Erythroblast (primary cell): ENCODE measurements at regions not wholly inside any gene's neighbourhood (a gene's known extent, or its start where the extent isn't known, plus 50 kb on each side); places are given as distances from the start of the nearest gene placed in this dataset.
A peak's percentile ranks its signal among the peaks of the same experiment; 100 is the strongest.
"Not testable (repeated sequence)": the region's sequence is repeated elsewhere in the genome, so short reads cannot be mapped to it uniquely, and the experiment has no call there.

ENCODE experiments used
- DNase-seq, 2 experiments: peaks; one replicate each; lab custom pipeline; 2025; lab: John Stamatoyannopoulos, UW
- GATA1 ChIP-seq: IDR thresholded peaks from 2 replicates; pipeline ENCODE4 v1.6.1; 2011; ENCODE audit warnings: low read depth, mild to moderate bottlenecking, control low read depth, low read length, moderate library complexity
- POLR2A ChIP-seq: IDR thresholded peaks from 2 replicates; pipeline ENCODE4 v1.6.1; 2011; ENCODE audit warnings: mild to moderate bottlenecking, low read length

- TF ChIP-seq POLR2A (no peak), GATA1 (no peak)
- DNase-seq, result no peak
These were observed 223.3 kb upstream of the FERD3L start for GRCh38 chr7:19368491-19368925.

DNA sequence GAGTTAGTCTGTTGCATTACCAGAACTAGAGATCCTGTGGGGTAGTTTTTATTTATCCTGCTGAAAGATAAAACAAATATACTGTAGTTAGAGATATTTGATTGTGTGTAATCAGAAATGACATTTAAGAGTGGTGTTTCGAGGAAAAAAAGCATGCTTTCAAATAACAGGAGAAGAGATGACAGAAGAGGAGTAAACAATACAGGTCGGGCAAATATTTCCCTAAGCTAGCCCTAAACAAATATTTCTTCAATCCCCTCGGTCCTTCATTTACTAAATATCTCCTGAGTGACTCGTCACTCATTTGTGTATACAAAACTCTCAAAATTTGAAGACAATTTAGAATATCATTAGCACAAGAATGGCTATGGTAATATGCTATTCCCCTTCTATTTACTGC lies 219.7 kb upstream of the FERD3L start:
- no peak for DNase-seq
- TF ChIP-seq POLR2A (no peak), GATA1 (no peak)

- TF ChIP-seq GATA1 (no peak), POLR2A (no peak)
- peak in 1 of 2 experiments; percentile 17 for DNase-seq
These were observed 216.9 kb upstream of the FERD3L start for GRCh38 chr7:19362099-19362498.

DNA sequence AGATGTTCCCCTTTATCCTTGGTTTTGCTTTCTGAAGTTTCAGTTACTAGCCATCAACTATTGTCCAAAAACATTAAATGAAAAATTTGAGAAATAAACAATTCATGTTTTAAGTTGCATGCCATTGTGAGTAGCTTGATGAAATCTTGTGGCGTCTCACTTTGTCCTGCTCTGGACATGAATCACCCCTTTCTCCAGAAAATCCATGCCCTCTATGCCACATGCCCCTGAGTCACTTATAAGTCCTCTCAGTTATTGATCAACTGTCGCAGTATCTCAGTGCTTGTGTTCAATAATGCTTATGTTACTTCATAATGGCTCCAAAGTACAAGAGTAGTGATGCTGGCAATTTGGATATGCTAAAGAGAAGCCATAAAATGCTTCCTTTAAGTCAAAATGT lies 208.0 kb upstream of the FERD3L start:
- TF ChIP-seq GATA1, result no peak
- no peak for TF ChIP-seq POLR2A

DNA sequence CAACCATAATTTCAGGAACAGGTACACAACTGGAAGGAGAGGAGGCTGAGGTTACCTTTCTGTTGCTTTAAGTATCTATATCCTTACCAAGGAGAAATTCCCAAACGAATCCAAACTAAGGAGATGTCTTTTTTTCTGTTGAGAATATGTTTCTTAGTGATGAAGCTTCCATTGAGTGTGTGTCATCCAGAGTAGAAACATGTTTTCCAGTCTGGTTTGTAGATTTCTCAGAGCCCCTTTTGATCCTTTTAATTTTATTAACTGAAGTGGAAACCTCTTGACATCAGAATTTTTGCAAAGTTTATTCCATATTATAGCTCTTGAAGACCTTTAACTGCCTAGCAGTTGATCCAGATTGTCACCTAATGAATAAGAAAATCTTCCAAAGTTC lies 207.1 kb upstream of the FERD3L start:
- TF ChIP-seq GATA1, result no peak
- TF ChIP-seq POLR2A, result no peak
- no peak for DNase-seq

More for the DNA sequence above, 208.0 kb upstream of the FERD3L start:
- no peak for DNase-seq

- no peak for DNase-seq
- TF ChIP-seq GATA1, result no peak
- TF ChIP-seq POLR2A, result no peak
These were observed 206.4 kb upstream of the FERD3L start for GRCh38 chr7:19351341-19352304.

- no peak for TF ChIP-seq GATA1
- TF ChIP-seq POLR2A, result no peak
- no peak for DNase-seq
These were observed 194.3 kb upstream of the FERD3L start for GRCh38 chr7:19339512-19339911.

GRCh38 chr7:19338512-19338911 lies 193.3 kb upstream of the FERD3L start:
- not testable (repeated sequence) for DNase-seq

DNA sequence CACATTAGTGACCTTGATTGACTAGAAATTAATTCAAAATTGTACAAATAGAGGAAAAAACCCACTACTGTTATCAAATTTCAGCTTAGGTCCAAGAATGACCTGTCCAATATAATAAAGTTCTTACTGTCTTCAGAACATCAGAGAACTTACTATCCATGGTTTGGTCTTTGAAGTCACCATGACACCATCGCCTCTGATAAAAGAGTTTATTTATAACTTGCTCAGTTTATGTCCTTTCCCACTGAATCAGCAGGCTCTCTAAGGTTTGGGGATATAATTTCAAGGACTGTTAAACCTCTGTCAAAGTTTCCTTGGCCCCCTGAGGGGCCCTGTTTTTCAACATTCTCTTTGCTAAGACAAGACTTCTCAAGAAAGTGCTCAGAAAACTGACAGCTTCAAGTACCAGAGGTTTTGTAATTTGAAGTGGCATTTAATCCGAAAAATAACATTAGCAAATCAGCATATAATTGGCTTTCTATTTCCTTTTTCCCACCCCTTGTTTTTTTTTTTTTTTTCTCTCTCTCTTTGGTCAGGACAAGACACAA lies 191.7 kb upstream of the FERD3L start:
- DNase-seq, result no peak
- TF ChIP-seq POLR2A, result no peak
- TF ChIP-seq GATA1, result no peak

GRCh38 chr7:19333706-19334105 lies 188.5 kb upstream of the FERD3L start:
- no peak for TF ChIP-seq GATA1
- TF ChIP-seq POLR2A, result no peak
- DNase-seq, result no peak

DNA sequence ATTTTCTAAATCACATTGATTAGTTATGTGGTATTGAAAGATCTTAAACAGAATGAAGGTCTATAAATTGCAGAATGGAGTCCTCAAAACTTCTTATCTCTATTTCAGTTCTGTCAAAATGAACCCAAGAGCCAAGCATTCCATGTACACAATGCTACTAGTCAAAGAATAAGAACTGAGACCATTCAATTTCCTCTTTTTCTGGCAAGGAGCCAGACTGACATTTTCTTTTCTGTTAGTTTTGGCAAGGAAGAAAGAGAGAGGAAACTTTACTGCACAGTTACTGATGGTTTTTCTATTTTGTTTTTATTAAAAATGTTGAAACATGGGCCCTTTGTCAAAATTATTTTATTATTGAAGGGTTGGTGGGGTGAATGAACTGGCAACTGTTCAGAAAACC lies 181.8 kb upstream of the FERD3L start:
- no peak for DNase-seq
- no peak for TF ChIP-seq GATA1
- no peak for TF ChIP-seq POLR2A

GRCh38 chr7:19322002-19322401 lies 176.8 kb upstream of the FERD3L start:
- TF ChIP-seq GATA1 (no peak), POLR2A (no peak)
- no peak for DNase-seq

- TF ChIP-seq POLR2A (no peak), GATA1 (no peak)
- no peak for DNase-seq
These were observed 173.1 kb upstream of the FERD3L start for GRCh38 chr7:19318287-19318686.

DNA sequence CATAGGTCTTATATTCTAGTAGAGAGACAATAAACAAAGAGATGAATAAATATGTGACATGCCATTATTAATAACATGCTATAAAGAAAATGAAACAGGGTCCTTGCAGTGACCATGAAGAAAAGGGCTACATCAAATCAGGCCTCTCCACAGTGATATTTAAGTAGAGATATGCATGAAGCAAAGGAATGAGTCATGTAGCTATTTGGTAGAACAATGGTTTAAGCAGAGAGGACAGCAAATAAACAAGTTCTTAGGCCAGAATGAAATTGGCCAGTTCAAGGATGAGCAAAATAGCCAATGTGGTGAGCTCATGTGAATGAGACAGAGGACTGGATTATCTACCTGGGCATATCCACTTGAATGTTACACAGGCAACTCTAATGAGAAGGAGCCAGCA lies 172.2 kb upstream of the FERD3L start:
- TF ChIP-seq POLR2A (no peak), GATA1 (no peak)

More for the DNA sequence above, 172.2 kb upstream of the FERD3L start:
- DNase-seq, result no peak
